Right lobe of liver (tissue), 6 donors: ENCODE measurements at regions not wholly inside any gene's neighbourhood (a gene's known extent, or its start where the extent isn't known, plus 50 kb on each side); places are given as distances from the start of the nearest gene placed in this dataset.

ENCODE experiments used
- ATAC-seq, 4 donors: fragments of 200-7000 bp; cut with Tn5 transposase; one replicate each; pipeline ENCODE4 v1.9.1; 2020; ENCODE audit warnings: mild to moderate bottlenecking in 4 of 4, moderate library complexity in 4 of 4
- DNase-seq, 3 donors: peaks; one replicate each; pipeline ENCODE4 v3.0.0-alpha.2; 2020
- H3K27ac ChIP-seq, 3 donors: fragments of 200-600 bp; one replicate each; pipeline ENCODE4 v1.8.0; 2022
- H3K27me3 ChIP-seq, 2 donors: fragments of 200-600 bp; one replicate each; pipeline ENCODE4 v1.8.0; 2022
- H3K36me3 ChIP-seq, 4 donors: fragments of 200-600 bp; sonication (generic) in 1 of 4; one replicate each; pipeline versions ENCODE4 v1.5.1 to v1.8.0; 2017 to 2022; ENCODE audit warnings: control low read depth in 1 of 4
- H3K4me1 ChIP-seq, 4 donors: fragments of 200-600 bp; sonication (generic) in 1 of 4; one replicate each; pipeline versions ENCODE4 v1.5.1 to v1.8.0; 2017 to 2022; ENCODE audit warnings: control low read depth in 1 of 4
- H3K4me3 ChIP-seq, 3 donors: fragments of 200-600 bp; one replicate each; pipeline ENCODE4 v1.8.0; 2022
- H3K9me3 ChIP-seq, 4 donors: fragments of 200-600 bp; sonication (generic) in 1 of 4; one replicate each; pipeline versions ENCODE4 v1.5.1 to v1.8.0; 2017 to 2022; ENCODE audit warnings: control low read depth in 1 of 4
- CTCF ChIP-seq, 4 donors: fragments of 200-600 bp in 3 of 4; fragments of 450-650 bp in 1 of 4; IDR thresholded peaks; one replicate each; pipeline versions ENCODE4 v1.5.1 to v1.8.0; 2016 to 2022; ENCODE audit warnings: antibody characterized with exemption in 4 of 4, mild to moderate bottlenecking in 2 of 4
- POLR2A ChIP-seq: fragments of 450-650 bp; IDR thresholded peaks from one replicate; pipeline ENCODE4 v1.6.1; 2017; ENCODE audit warnings: antibody characterized with exemption, mild to moderate bottlenecking
- WGBS: methylation state at CpG from one replicate; pipeline ENCODE4 v1.1.6; 2018; ENCODE audit warnings: low coverage, low lambda C conversion rate; ENCODE audit not compliant: insufficient coverage; ENCODE audit errors: missing lambda C conversion rate; 5-methylcytosine and 5-hydroxymethylcytosine counted together
- intact Hi-C, 2 donors: fragments of 100-400 bp; cut with DNase I; formaldehyde crosslinking; loops; one replicate each; pipeline versions ENCODE4 v1.11.2 to v1.14.1; 2022
- donor health status: DM: no; HTN: yes; CAD: no.
- donor health status: DM: no; HTN: no; CAD: no.
- donor health status: DM: no; HTN: no; CAD: no.
- donor health status: DM: no; HTN: yes; CAD: no.
- donor health status: DM: no; HTN: yes; CAD: no.

GRCh38 chr7:15743926-15744480, 57.5 kb upstream of the MEOX2 start:
- no CpG with 5 or more reads among the region's 3 CpGs for WGBS
- intact Hi-C loops = no loop called here
- no peak for DNase-seq
- H3K4me1 ChIP-seq = no peaks in the 10 kb centered on the region
- H3K27ac ChIP-seq = no peak overlapping the region
- no peaks in the 10 kb centered on the region for H3K36me3 ChIP-seq
- H3K9me3 ChIP-seq = no peaks in the 10 kb centered on the region
- TF ChIP-seq CTCF (IDR thresholded peaks at IDR 0.05) = no peak
- no peak for TF ChIP-seq POLR2A
- no peak overlapping the region for H3K4me3 ChIP-seq
- ATAC-seq = no peak
- no peaks in the 10 kb centered on the region for H3K27me3 ChIP-seq

GRCh38 chr7:15737601-15738000, 51.1 kb upstream of the MEOX2 start:
- Histone ChIP-seq H3K27me3 (no peaks in the 10 kb centered on the region), H3K9me3 (no peaks in the 10 kb centered on the region), H3K4me3 (no peak overlapping the region), H3K36me3 (no peaks in the 10 kb centered on the region), H3K27ac (no peak overlapping the region), H3K4me1 (no peaks in the 10 kb centered on the region)
- intact Hi-C loops = no loop called here
- no peak for DNase-seq
- 62% methylated on average over 2 of the region's 2 CpGs for WGBS
- no peak for TF ChIP-seq POLR2A
- no peak for TF ChIP-seq CTCF (IDR thresholded peaks at IDR 0.05)
- no peak for ATAC-seq
